Natural killer cell treated with Interleukin-12 subunit alpha and Interleukin-12 subunit beta and Interleukin-15 and Interleukin-18, amount 100 ng/mL, for 72 hours (primary cell): ENCODE measurements at regions not wholly inside any gene's neighbourhood (a gene's known extent, or its start where the extent isn't known, plus 50 kb on each side); places are given as distances from the start of the nearest gene placed in this dataset.
A peak's percentile ranks its signal among the peaks of the same experiment; 100 is the strongest.

Source experiments
- ATAC-seq, 2 donors: fragments of 150-1000 bp; cut with Tn5 transposase in 1 of 2; sonication (Bioruptor Pico), chemical (Tn5 transposase) in 1 of 2; 2 replicates each; pipeline ENCODE4 v1.10.0; 2021
- DNase-seq: peaks from one replicate; pipeline ENCODE4 v3.0.0; 2022; ENCODE audit warnings: low spot score
- H3K27ac Mint-ChIP-seq, 2 donors: 1 replicate in 1 of 2; 2 replicates in 1 of 2; pipeline ENCODE4 v1.8.0; 2022; ENCODE audit warnings: mixed read lengths in 2 of 2, mild to moderate bottlenecking in 1 of 2, moderate library complexity in 1 of 2
- H3K27me3 Mint-ChIP-seq, 2 donors: 1 replicate in 1 of 2; 2 replicates in 1 of 2; pipeline ENCODE4 v1.8.0; 2022; ENCODE audit warnings: mixed read lengths in 2 of 2
- H3K36me3 Mint-ChIP-seq: one replicate; pipeline ENCODE4 v1.8.0; 2022; ENCODE audit warnings: mixed read lengths
- H3K4me1 Mint-ChIP-seq, 2 donors: 1 replicate in 1 of 2; 2 replicates in 1 of 2; pipeline ENCODE4 v1.8.0; 2022; ENCODE audit warnings: low read depth in 2 of 2, mixed read lengths in 2 of 2, mild to moderate bottlenecking in 1 of 2
- H3K4me3 Mint-ChIP-seq: one replicate; pipeline ENCODE4 v1.8.0; 2022; ENCODE audit warnings: mixed read lengths
- H3K9me3 Mint-ChIP-seq: 2 replicates; pipeline ENCODE4 v1.8.0; 2022; ENCODE audit warnings: mixed read lengths

DNA sequence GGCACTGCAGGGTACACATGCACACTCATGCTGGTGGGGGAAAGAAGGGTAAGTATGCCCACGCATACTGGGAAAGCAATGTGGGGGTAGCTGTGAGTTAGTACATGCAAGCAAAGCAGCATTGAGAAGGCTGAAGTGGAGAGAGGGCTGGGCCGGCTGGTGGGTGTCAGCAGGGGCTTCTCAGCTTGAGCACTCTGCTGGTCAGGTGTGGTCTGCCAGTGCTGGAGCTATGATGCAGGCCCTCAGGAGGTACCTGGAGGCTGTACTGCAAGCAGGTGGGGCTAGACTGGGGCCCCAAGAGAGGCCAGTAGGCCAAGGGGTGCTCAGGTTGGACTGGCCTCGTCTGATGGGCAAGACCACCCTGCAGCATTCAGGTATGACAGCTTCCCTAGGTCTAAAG is 61.9 kb upstream of the SERPINA7 start:
- Mint-ChIP-seq H3K27ac (no peak overlapping the region), H3K27me3 (no peaks in the 10 kb centered on the region), H3K4me1 (no peaks in the 10 kb centered on the region), H3K4me3 (no peak overlapping the region), H3K9me3 (peaks cover 7% of the 10 kb centered on the region), H3K36me3 (no peaks in the 10 kb centered on the region)
- DNase-seq = no peak
- peak in 1 of 2 donors; percentile 45 for ATAC-seq
